Activated CD4-positive, alpha-beta T cell treated with anti-CD3 and anti-CD28 coated beads, Interleukin-10, Interleukin-2, amounts not matched to agents 100 ng/mL and 50 ng/mL, durations not matched to agents 16 hours and 8 hours (primary cell): ENCODE measurements at regions not wholly inside any gene's neighbourhood (a gene's known extent, or its start where the extent isn't known, plus 50 kb on each side); places are given as distances from the start of the nearest gene placed in this dataset.
"Not testable (repeated sequence)": the region's sequence is repeated elsewhere in the genome, so short reads cannot be mapped to it uniquely, and the experiment has no call there.

ENCODE experiments used
- DNase-seq: peaks from one replicate; pipeline ENCODE4 v3.0.0-alpha.2; 2020

GRCh38 chr4:99763635-99764101, 53.0 kb upstream of the DAPP1 start:
- peak; percentile 79 for DNase-seq

GRCh38 chr4:99762728-99763127, 53.9 kb upstream of the DAPP1 start:
- DNase-seq = no peak

GRCh38 chr4:99759988-99760387, 56.6 kb upstream of the DAPP1 start:
- DNase-seq = peak; percentile 28

GRCh38 chr4:99759346-99759984, 57.2 kb upstream of the DAPP1 start:
- DNase-seq = no peak

- peak; percentile 18 for DNase-seq
These were observed 61.2 kb upstream of the DAPP1 start for GRCh38 chr4:99755223-99755944.

GRCh38 chr4:99754756-99755155, 61.9 kb upstream of the DAPP1 start:
- DNase-seq = no peak

- no peak for DNase-seq
These were observed 62.7 kb upstream of the DAPP1 start for GRCh38 chr4:99753931-99754330.

GRCh38 chr4:99749445-99750391, 66.9 kb upstream of the DAPP1 start:
- DNase-seq = peak; percentile 4

- no peak for DNase-seq
These were observed 70.2 kb upstream of the DAPP1 start for GRCh38 chr4:99746443-99746842.

- DNase-seq = no peak
These were observed 79.2 kb upstream of the C4orf54 start for GRCh38 chr4:99736846-99737245.

GRCh38 chr4:99735822-99736221, 78.2 kb upstream of the C4orf54 start:
- DNase-seq = no peak

GRCh38 chr4:99734583-99735322, 77.1 kb upstream of the C4orf54 start:
- DNase-seq = no peak

GRCh38 chr4:99733455-99733854, 75.8 kb upstream of the C4orf54 start:
- not testable (repeated sequence) for DNase-seq

GRCh38 chr4:99729186-99729585, 71.6 kb upstream of the C4orf54 start:
- DNase-seq = no peak

GRCh38 chr4:99724067-99724466, 66.4 kb upstream of the C4orf54 start:
- no peak for DNase-seq

- peak; percentile 47 for DNase-seq
These were observed 66.0 kb upstream of the C4orf54 start for GRCh38 chr4:99723612-99724011.

GRCh38 chr4:99722725-99723124, 65.1 kb upstream of the C4orf54 start:
- DNase-seq = no peak

GRCh38 chr4:99722006-99722405, 64.4 kb upstream of the C4orf54 start:
- DNase-seq = no peak

GRCh38 chr4:99720206-99720605, 62.6 kb upstream of the C4orf54 start:
- no peak for DNase-seq

GRCh38 chr4:99716996-99717395, 59.4 kb upstream of the C4orf54 start:
- DNase-seq = no peak

- no peak for DNase-seq
These were observed 57.7 kb upstream of the C4orf54 start for GRCh38 chr4:99715286-99715685.

GRCh38 chr4:99714179-99714578, 56.6 kb upstream of the C4orf54 start:
- no peak for DNase-seq

- DNase-seq = no peak
These were observed 54.9 kb upstream of the C4orf54 start for GRCh38 chr4:99712530-99712929.
